Umbilical cord (tissue), 1 donor: ENCODE measurements at regions not wholly inside any gene's neighbourhood (a gene's known extent, or its start where the extent isn't known, plus 50 kb on each side); places are given as distances from the start of the nearest gene placed in this dataset.
A peak's percentile ranks its signal among the peaks of the same experiment; 100 is the strongest.

Source experiments
- DNase-seq: peaks from one replicate; pipeline ENCODE4 v3.0.0-alpha.2; 2015; ENCODE audit warnings: low spot score

DNA sequence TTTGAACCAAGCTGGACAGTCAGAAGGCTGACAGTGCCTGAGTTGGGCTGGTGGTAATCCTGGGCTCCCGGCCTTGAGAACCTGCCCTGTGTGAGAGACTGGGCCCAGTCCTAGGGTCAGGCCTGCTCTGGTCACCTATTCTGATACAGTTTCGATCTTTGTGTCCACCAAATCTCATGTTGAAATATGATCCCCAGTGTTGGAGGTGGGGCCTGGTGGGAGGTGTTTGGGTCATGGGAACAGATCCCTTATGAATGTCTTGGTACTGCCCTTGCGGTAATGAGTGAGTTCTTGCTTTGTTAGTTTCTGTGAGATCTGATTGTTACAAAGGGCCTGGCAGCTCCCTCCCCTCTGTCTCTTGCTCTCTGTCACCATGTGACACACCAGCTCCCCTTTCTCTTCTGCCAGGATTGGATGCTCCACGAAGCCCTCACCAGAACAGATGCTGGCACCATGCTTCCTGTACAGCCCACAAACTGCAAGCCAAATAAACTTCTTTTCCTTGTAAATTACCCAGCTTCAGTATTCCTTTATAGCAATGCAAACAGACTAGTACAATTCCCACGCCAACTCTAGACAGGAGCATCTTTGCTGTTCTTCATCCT lies 111.8 kb upstream of the ZNF438 start:
- DNase-seq, result no peak

- no peak for DNase-seq
These were observed 114.3 kb upstream of the ZNF438 start for GRCh38 chr10:31145986-31146385.

DNA sequence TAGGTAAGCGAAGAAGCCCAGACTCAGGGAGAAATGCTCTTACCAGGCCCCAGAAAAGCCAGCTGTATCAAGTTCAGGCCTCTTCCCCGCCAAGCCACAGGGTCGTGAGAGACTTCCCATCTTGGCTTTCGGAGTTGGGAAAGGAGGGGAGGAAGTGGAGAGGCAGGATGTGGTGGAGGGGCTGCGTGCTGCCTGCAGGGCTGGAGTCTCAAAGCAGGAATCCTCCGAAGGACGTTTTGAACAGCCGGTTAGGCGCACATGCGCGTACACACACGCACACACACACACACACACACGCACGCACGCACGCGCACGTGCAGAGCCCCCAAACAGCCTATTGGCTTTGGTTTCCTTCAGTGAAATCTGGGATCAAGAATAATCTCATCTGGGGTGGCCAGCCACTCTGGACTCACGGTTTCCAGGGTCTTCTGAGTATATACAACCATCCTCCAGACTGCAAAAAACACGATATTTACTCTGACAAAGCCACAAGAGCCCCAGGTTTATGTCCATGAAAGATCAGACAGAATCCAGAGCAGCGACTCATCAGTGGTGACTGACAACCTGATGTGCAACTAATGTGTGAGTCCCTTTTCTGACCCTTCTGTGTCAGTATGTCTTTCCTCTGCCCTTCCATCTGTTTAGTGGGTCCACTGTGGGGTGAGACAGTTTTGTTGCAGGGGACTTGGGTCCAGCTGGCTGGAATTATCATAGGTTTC lies 115.0 kb upstream of the ZNF438 start:
- peak; percentile 83 for DNase-seq

DNA sequence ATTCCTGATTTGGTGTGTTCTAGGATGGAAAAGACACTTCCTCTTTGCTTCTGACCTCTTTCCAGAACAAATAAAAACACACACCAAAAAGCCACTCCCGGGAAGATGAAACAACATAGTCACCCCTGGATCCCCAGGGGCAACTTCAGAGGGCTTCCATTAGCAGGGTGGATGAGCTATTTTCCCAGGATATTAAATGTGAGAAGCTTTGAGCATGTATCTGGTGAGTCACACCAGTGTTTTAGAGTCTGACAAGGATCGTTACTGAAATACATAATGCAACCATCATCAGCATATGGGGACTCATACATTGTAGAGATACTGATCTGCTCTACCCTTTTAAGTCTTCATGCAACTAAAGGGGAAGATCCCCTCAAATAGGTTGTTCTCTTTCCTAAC lies 115.5 kb upstream of the ZNF438 start:
- DNase-seq, result peak; percentile 65

- no peak for DNase-seq
These were observed 117.3 kb upstream of the ZNF438 start for GRCh38 chr10:31148951-31149350.

- DNase-seq, result no peak
These were observed 118.3 kb upstream of the ZNF438 start for GRCh38 chr10:31149835-31150512.

- no peak for DNase-seq
These were observed 119.6 kb upstream of the ZNF438 start for GRCh38 chr10:31151301-31151700.

- DNase-seq, result no peak
These were observed 120.9 kb upstream of the ZNF438 start for GRCh38 chr10:31152421-31153135.

- no peak for DNase-seq
These were observed 121.5 kb upstream of the ZNF438 start for GRCh38 chr10:31153161-31153560.

DNA sequence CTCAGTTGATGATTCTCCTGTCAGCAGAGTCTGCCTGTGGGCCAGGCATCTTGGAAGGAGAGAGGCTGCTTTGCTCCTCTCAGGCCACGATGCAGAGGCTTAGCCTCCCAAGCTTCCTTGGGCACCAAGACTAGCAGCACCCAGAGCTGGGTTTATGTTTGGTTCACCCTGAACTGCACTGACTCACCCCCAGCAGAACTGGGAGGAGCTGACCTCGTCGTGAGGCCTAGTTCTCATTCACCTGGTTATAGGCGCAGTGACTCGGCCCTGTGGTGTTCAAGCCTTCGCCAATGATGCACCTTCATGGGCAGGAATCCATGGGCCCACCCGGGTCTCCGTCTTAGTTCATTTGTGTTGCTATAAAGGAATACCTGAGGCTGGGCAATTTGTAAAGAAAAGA lies 122.0 kb upstream of the ZNF438 start:
- DNase-seq, result no peak

DNA sequence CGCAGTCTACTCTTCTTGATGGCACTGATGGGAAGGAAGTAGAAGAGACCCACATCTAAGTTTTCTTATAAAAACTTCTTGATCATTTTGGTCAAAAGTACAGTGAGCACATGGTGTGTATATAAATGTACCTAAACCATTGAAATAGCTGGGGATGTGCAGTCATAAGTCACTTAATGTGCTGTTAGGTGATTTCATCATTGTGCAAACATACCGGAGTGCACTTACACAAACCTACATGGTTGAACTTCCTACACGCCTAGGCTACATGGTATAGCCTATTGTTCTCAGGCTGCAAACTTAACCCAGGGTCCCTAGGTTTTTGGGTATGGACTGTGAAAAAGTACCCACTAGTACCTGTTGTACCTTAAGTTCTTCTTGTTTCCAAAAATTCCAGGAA lies 123.3 kb upstream of the ZNF438 start:
- no peak for DNase-seq

- DNase-seq, result peak; percentile 37
These were observed 125.7 kb upstream of the ZNF438 start for GRCh38 chr10:31157123-31158010.

- no peak for DNase-seq
These were observed 126.5 kb upstream of the ZNF438 start for GRCh38 chr10:31158011-31158658.

GRCh38 chr10:31166606-31167005 lies 134.9 kb upstream of the ZNF438 start:
- DNase-seq, result no peak

DNA sequence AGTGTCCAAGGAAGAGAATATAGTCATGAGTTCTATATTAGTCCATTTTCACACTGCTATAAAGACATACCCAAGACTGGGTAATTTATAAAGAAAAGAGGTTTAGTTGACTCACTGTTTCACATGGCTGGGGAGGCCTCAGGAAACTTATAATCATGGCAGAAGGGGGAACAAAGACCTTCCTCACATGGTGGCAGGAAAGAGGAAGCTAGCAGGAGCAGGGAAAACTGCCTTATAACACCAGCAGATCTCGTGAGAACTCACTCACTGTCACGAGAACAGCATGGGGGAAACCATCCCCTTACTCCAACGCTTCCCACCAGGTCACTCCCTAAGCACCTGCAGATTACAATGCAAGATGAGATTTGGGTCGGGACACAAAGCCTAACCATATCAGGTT lies 139.0 kb upstream of the ZNF438 start:
- no peak for DNase-seq

GRCh38 chr10:31171402-31172083 lies 139.9 kb upstream of the ZNF438 start:
- peak; percentile 90 for DNase-seq

GRCh38 chr10:31172925-31173324 lies 141.3 kb upstream of the ZNF438 start:
- DNase-seq, result no peak

DNA sequence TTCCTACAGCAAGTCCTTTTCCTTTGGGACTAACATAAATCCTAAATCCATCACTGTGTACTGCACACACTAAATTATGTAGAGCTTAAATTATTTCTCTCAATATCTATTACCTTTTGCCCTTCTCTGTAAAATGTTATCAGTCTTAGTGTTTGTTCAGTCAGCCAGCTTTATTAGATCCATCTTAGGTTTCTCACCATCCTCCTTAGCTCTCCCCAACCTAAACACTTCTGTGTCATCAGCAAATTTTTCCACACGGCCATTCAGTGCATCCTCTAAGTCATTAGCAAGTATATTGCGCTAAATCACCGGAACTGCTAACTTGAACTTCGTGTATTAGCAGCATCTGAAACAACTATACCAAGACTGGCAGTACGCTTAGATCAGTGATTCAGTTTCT lies 142.1 kb upstream of the ZNF438 start:
- no peak for DNase-seq

- DNase-seq, result peak; percentile 52
These were observed 139.8 kb upstream of the ZEB1 start for GRCh38 chr10:31179091-31179680.
